Keratinocyte (primary cell): ENCODE measurements at regions not wholly inside any gene's neighbourhood (a gene's known extent, or its start where the extent isn't known, plus 50 kb on each side); places are given as distances from the start of the nearest gene placed in this dataset.

Experiments used
- CTCF ChIP-seq, 3 experiments: IDR thresholded peaks in 1 of 3; conservative IDR thresholded peaks in 1 of 3; optimal IDR thresholded peaks in 1 of 3; 2 replicates in 2 of 3; 3 replicates in 1 of 3; pipeline versions ENCODE3 to v1.5.1; 2011; ENCODE audit warnings: low read length in 3 of 3, mild to moderate bottlenecking in 3 of 3, moderate library complexity in 2 of 3, control low read depth in 1 of 3, inconsistent platforms in 1 of 3; ENCODE audit not compliant: insufficient read depth in 2 of 3; ENCODE audit errors: extremely low read depth in 1 of 3
- EZH2 ChIP-seq: IDR thresholded peaks from one replicate; pipeline ENCODE4 v1.6.1; 2012; ENCODE audit warnings: inconsistent platforms, mild to moderate bottlenecking, low read length, moderate library complexity

DNA sequence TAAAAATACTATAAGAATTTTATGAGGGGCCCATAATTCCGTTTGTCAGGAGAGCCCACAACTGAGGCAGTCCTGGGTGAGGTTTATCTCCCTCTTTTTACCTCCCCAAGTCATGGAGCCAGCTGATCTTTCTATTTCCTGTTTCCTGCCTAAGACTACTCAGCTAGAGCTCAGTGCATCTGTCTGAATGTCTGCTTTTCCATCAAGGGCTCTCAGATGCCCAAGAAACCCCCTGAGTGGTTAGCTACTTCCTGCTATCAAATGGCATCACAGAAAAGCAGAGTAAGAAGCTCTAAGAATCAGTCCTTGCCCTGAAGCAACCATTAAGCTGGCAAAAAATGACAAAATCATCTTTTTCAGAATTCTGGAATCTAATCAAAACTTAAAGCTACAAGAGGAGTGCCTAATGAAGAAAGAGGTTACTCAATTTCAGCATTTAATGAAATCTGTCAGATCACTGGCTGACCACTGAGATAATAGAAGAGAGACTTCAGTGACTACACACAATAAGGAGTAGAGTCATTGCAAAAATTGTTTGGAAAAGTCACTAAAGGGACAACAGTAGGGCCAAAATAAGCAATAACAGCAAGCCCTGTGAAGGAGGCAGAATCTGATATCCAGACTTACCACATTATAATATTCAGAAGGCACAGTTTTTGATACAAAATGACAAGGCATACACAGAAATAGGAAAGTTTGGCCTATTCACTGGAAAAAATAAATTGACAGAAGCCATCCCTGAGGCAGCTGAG, 150.1 kb downstream of the CYB561 start:
- TF ChIP-seq CTCF (optimal IDR thresholded peaks at IDR 0.05 in 1 of 3, IDR thresholded peaks at IDR 0.05 in 1 of 3, conservative IDR thresholded peaks at IDR 0.05 in 1 of 3; ENCODE audit: extremely low read depth in 1 of 3, insufficient read depth in 2 of 3, low read length in 3 of 3): no peak
- no peak for TF ChIP-seq EZH2
